ENCODE measurements at regions not wholly inside any gene's neighbourhood (a gene's known extent, or its start where the extent isn't known, plus 50 kb on each side); places are given as distances from the start of the nearest gene placed in this dataset.

DNA sequence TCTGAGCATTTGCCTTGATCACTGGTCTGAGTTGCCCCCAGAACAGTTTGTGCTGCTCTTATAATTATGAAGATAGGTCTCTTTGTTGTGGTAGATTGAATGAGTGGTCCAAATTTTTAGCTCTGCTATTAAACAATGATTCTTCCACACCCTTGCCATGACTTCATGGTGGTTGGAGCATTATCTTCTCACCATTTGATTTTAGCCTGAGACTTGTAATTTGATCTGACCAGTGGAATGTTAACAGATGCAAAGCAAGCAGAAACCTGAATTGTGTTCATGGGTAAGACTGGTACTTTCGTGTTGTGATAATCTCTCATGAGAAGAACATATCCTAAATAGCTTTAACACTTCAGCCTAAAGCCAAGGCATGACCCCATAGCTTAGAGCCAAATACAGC lies 139.1 kb downstream of the TFPI2 start:
- TF ChIP-seq, protein P1, sequence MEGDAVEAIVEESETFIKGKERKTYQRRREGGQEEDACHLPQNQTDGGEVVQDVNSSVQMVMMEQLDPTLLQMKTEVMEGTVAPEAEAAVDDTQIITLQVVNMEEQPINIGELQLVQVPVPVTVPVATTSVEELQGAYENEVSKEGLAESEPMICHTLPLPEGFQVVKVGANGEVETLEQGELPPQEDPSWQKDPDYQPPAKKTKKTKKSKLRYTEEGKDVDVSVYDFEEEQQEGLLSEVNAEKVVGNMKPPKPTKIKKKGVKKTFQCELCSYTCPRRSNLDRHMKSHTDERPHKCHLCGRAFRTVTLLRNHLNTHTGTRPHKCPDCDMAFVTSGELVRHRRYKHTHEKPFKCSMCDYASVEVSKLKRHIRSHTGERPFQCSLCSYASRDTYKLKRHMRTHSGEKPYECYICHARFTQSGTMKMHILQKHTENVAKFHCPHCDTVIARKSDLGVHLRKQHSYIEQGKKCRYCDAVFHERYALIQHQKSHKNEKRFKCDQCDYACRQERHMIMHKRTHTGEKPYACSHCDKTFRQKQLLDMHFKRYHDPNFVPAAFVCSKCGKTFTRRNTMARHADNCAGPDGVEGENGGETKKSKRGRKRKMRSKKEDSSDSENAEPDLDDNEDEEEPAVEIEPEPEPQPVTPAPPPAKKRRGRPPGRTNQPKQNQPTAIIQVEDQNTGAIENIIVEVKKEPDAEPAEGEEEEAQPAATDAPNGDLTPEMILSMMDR (conservative IDR thresholded peaks at IDR 0.05; ENCODE audit: low read depth, low read length) = no peak
- H4K20me1 ChIP-seq (ENCODE audit: insufficient read depth) = no peaks in the 10 kb centered on the region
- no peak overlapping the region for H2AFZ ChIP-seq (ENCODE audit: low read depth)
- H3K79me2 ChIP-seq (ENCODE audit: insufficient read depth, low read depth) = no peaks in the 10 kb centered on the region
- no peaks in the 10 kb centered on the region for H3K27me3 ChIP-seq (ENCODE audit: insufficient read depth, low read depth)
- H3K27ac ChIP-seq = no peak overlapping the region
- H3K36me3 ChIP-seq (ENCODE audit: insufficient read depth) = no peaks in the 10 kb centered on the region
- H3K4me3 ChIP-seq (IDR thresholded peaks at IDR 0.05; ENCODE audit: insufficient read depth, low read depth, low read length) = no peak overlapping the region
- H3K4me1 ChIP-seq (ENCODE audit: low read depth, poor library complexity, severe bottlenecking) = no peaks in the 10 kb centered on the region
- no peak overlapping the region for H3K9ac ChIP-seq
- no peak overlapping the region for H3K4me2 ChIP-seq

GRCh38 chr7:93750986-93751385 lies 139.6 kb downstream of the TFPI2 start:
- H3K27me3 ChIP-seq (ENCODE audit: insufficient read depth, low read depth) = no peaks in the 10 kb centered on the region
- H3K4me2 ChIP-seq = no peak overlapping the region
- H4K20me1 ChIP-seq (ENCODE audit: insufficient read depth) = no peaks in the 10 kb centered on the region
- no peaks in the 10 kb centered on the region for H3K79me2 ChIP-seq (ENCODE audit: insufficient read depth, low read depth)
- H2AFZ ChIP-seq (ENCODE audit: low read depth) = no peak overlapping the region
- no peak overlapping the region for H3K9ac ChIP-seq
- no peak overlapping the region for H3K27ac ChIP-seq
- H3K4me1 ChIP-seq (ENCODE audit: low read depth, poor library complexity, severe bottlenecking) = no peaks in the 10 kb centered on the region
- H3K4me3 ChIP-seq (IDR thresholded peaks at IDR 0.05; ENCODE audit: insufficient read depth, low read depth, low read length) = no peak overlapping the region
- no peaks in the 10 kb centered on the region for H3K36me3 ChIP-seq (ENCODE audit: insufficient read depth)
- TF ChIP-seq, protein P1 (conservative IDR thresholded peaks at IDR 0.05; ENCODE audit: low read depth, low read length) = no peak

GRCh38 chr7:93747019-93747418 lies 143.5 kb downstream of the TFPI2 start:
- Histone ChIP-seq H3K27ac (no peak overlapping the region), H3K4me2 (no peak overlapping the region), H3K27me3 (ENCODE audit: insufficient read depth, low read depth) (no peaks in the 10 kb centered on the region), H2AFZ (ENCODE audit: low read depth) (no peak overlapping the region), H3K79me2 (ENCODE audit: insufficient read depth, low read depth) (no peaks in the 10 kb centered on the region), H3K4me1 (ENCODE audit: low read depth, poor library complexity, severe bottlenecking) (no peaks in the 10 kb centered on the region), H3K9ac (no peak overlapping the region), H3K4me3 (IDR thresholded peaks at IDR 0.05; ENCODE audit: insufficient read depth, low read depth, low read length) (no peak overlapping the region), H3K36me3 (ENCODE audit: insufficient read depth) (no peaks in the 10 kb centered on the region), H4K20me1 (ENCODE audit: insufficient read depth) (no peaks in the 10 kb centered on the region)
- TF ChIP-seq, protein P1 (conservative IDR thresholded peaks at IDR 0.05; ENCODE audit: low read depth, low read length) = no peak

GRCh38 chr7:93739424-93739823 lies 151.1 kb downstream of the TFPI2 start:
- H3K27me3 ChIP-seq (ENCODE audit: insufficient read depth, low read depth) = no peaks in the 10 kb centered on the region
- no peaks in the 10 kb centered on the region for H4K20me1 ChIP-seq (ENCODE audit: insufficient read depth)
- TF ChIP-seq, protein P1 (conservative IDR thresholded peaks at IDR 0.05; ENCODE audit: low read depth, low read length) = no peak
- no peak overlapping the region for H2AFZ ChIP-seq (ENCODE audit: low read depth)
- no peaks in the 10 kb centered on the region for H3K79me2 ChIP-seq (ENCODE audit: insufficient read depth, low read depth)
- no peak overlapping the region for H3K9ac ChIP-seq
- no peak overlapping the region for H3K27ac ChIP-seq
- H3K36me3 ChIP-seq (ENCODE audit: insufficient read depth) = no peaks in the 10 kb centered on the region
- peaks cover 7% of the 10 kb centered on the region for H3K4me1 ChIP-seq (ENCODE audit: low read depth, poor library complexity, severe bottlenecking)
- no peak overlapping the region for H3K4me3 ChIP-seq (IDR thresholded peaks at IDR 0.05; ENCODE audit: insufficient read depth, low read depth, low read length)
- no peak overlapping the region for H3K4me2 ChIP-seq
